Endothelial cell (in vitro differentiated cells): ENCODE measurements at regions not wholly inside any gene's neighbourhood (a gene's known extent, or its start where the extent isn't known, plus 50 kb on each side); places are given as distances from the start of the nearest gene placed in this dataset.
A peak's percentile ranks its signal among the peaks of the same experiment; 100 is the strongest.

Source experiments
- DNase-seq: peaks from one replicate; pipeline ENCODE4 v3.0.0; 2021; ENCODE audit warnings: low spot score
- H3K27ac Mint-ChIP-seq: one replicate; pipeline ENCODE4 v1.8.0; 2021; ENCODE audit warnings: mixed read lengths, inconsistent platforms; ENCODE audit not compliant: unreplicated experiment
- H3K27me3 Mint-ChIP-seq: one replicate; pipeline ENCODE4 v1.8.0; 2021; ENCODE audit warnings: mild to moderate bottlenecking, moderate library complexity, mixed read lengths, inconsistent platforms; ENCODE audit not compliant: unreplicated experiment
- H3K36me3 Mint-ChIP-seq: one replicate; pipeline ENCODE4 v1.8.0; 2021; ENCODE audit warnings: mild to moderate bottlenecking, low read depth, mixed read lengths, inconsistent platforms; ENCODE audit not compliant: unreplicated experiment
- H3K4me1 Mint-ChIP-seq: one replicate; pipeline ENCODE4 v1.8.0; 2021; ENCODE audit warnings: mild to moderate bottlenecking, mixed read lengths, inconsistent platforms; ENCODE audit not compliant: unreplicated experiment
- H3K4me3 Mint-ChIP-seq: one replicate; pipeline ENCODE4 v1.8.0; 2021; ENCODE audit warnings: mild to moderate bottlenecking, mixed read lengths, inconsistent platforms; ENCODE audit not compliant: unreplicated experiment
- H3K9me3 Mint-ChIP-seq: one replicate; pipeline ENCODE4 v1.8.0; 2021; ENCODE audit warnings: mixed read lengths, inconsistent platforms; ENCODE audit not compliant: unreplicated experiment
- TF ChIP-seq, protein P1 (sequence below): fragments of 200-600 bp; sonication (generic); IDR thresholded peaks from one replicate; pipeline ENCODE4 v1.5.0; 2021; ENCODE audit warnings: antibody characterized with exemption; ENCODE audit not compliant: unreplicated experiment

DNA sequence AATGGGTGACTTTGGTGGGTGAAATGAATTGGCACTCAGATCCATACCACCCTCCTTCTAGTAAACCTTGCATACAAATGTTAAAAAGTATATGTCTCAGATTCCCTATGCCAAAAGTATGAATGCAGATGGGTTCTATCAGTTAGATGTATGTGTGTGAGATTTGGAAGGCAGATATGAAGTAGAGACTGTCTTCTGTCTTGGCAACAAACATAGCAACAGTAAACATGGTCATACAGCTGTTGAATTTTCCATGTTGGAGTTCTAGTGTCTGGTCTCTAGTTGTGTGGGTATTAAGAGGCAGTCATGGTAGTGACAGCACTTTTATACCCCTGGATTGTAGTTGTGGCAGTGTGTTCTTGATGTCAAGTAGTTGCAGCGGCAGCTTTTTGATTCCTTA lies 125.6 kb upstream of the PITX1 start:
- TF ChIP-seq, protein P1, sequence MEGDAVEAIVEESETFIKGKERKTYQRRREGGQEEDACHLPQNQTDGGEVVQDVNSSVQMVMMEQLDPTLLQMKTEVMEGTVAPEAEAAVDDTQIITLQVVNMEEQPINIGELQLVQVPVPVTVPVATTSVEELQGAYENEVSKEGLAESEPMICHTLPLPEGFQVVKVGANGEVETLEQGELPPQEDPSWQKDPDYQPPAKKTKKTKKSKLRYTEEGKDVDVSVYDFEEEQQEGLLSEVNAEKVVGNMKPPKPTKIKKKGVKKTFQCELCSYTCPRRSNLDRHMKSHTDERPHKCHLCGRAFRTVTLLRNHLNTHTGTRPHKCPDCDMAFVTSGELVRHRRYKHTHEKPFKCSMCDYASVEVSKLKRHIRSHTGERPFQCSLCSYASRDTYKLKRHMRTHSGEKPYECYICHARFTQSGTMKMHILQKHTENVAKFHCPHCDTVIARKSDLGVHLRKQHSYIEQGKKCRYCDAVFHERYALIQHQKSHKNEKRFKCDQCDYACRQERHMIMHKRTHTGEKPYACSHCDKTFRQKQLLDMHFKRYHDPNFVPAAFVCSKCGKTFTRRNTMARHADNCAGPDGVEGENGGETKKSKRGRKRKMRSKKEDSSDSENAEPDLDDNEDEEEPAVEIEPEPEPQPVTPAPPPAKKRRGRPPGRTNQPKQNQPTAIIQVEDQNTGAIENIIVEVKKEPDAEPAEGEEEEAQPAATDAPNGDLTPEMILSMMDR: no peak
- peaks cover 6% of the 10 kb centered on the region for H3K9me3 Mint-ChIP-seq
- no peak overlapping the region for H3K4me3 Mint-ChIP-seq
- no peaks in the 10 kb centered on the region for H3K4me1 Mint-ChIP-seq
- DNase-seq: no peak
- H3K27ac Mint-ChIP-seq: no peak overlapping the region
- no peaks in the 10 kb centered on the region for H3K36me3 Mint-ChIP-seq
- peaks cover 3% of the 10 kb centered on the region for H3K27me3 Mint-ChIP-seq

GRCh38 chr5:135158982-135159381 lies 125.0 kb upstream of the PITX1 start:
- peaks cover 6% of the 10 kb centered on the region for H3K9me3 Mint-ChIP-seq
- no peak overlapping the region for H3K4me3 Mint-ChIP-seq
- no peaks in the 10 kb centered on the region for H3K4me1 Mint-ChIP-seq
- peaks cover 3% of the 10 kb centered on the region for H3K27me3 Mint-ChIP-seq
- H3K36me3 Mint-ChIP-seq: no peaks in the 10 kb centered on the region
- DNase-seq: no peak
- no peak overlapping the region for H3K27ac Mint-ChIP-seq
- TF ChIP-seq, protein P1: no peak

- H3K4me1 Mint-ChIP-seq: no peaks in the 10 kb centered on the region
- H3K36me3 Mint-ChIP-seq: no peaks in the 10 kb centered on the region
- H3K9me3 Mint-ChIP-seq: peaks cover 6% of the 10 kb centered on the region
- H3K27ac Mint-ChIP-seq: no peak overlapping the region
- H3K4me3 Mint-ChIP-seq: no peak overlapping the region
- H3K27me3 Mint-ChIP-seq: peaks cover 3% of the 10 kb centered on the region
- TF ChIP-seq, protein P1: no peak
- no peak for DNase-seq
Measured at GRCh38 chr5:135158314-135158697, 124.3 kb upstream of the PITX1 start.

DNA sequence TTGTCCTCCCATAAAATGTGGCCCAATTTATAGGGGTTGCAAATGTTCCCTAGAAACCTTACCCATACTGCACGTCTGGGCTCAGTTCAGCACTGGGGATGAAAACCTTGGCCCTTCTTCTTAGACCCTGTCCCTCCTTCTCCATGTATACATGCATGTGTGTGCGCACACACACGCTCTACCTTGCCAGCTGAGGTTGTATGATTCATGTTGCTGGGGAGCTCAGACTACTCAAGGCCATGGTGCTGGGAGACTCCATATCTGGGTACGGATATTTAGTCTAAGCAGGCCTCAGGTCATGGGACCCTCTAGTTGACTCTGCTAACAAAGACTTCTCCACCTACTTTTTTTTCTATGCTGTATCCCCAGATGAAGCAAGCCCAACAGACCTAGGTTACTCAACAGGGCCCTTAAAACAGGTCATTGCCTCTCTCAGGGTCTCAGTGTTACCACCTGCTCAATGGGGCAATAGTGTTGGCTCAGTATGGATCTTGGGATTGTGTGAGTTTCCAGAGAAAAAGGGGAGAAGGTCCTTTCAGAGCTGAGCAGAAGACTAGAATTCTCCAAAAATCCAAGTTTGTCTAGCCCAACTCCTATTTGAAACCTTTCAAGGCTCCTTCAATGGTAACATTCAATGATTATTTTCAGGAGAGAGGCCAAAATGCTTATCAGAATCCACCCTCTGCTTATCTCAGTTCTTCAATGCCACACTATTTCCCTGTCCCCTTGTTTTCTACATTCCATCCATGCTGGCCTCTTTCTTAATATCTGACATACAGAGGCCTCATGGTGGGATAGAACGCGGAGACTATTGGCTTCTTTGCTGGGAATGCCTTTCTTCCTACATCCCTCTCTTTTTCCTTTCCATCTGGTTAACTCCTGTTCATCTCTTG lies 123.6 kb upstream of the PITX1 start:
- H3K4me1 Mint-ChIP-seq: no peaks in the 10 kb centered on the region
- H3K4me3 Mint-ChIP-seq: no peak overlapping the region
- H3K9me3 Mint-ChIP-seq: peaks cover 6% of the 10 kb centered on the region
- TF ChIP-seq, protein P1: no peak
- DNase-seq: no peak
- H3K27ac Mint-ChIP-seq: peak overlapping the region; percentile 20
- no peaks in the 10 kb centered on the region for H3K36me3 Mint-ChIP-seq
- H3K27me3 Mint-ChIP-seq: peaks cover 3% of the 10 kb centered on the region

GRCh38 chr5:135156715-135157404 lies 122.8 kb upstream of the PITX1 start:
- DNase-seq: no peak
- TF ChIP-seq, protein P1: no peak
- H3K36me3 Mint-ChIP-seq: no peaks in the 10 kb centered on the region
- no peak overlapping the region for H3K4me3 Mint-ChIP-seq
- H3K9me3 Mint-ChIP-seq: peaks cover 6% of the 10 kb centered on the region
- H3K27me3 Mint-ChIP-seq: peaks cover 3% of the 10 kb centered on the region
- no peaks in the 10 kb centered on the region for H3K4me1 Mint-ChIP-seq
- no peak overlapping the region for H3K27ac Mint-ChIP-seq
